ENCODE measurements at regions not wholly inside any gene's neighbourhood (a gene's known extent, or its start where the extent isn't known, plus 50 kb on each side); places are given as distances from the start of the nearest gene placed in this dataset.
A peak's percentile ranks its signal among the peaks of the same experiment; 100 is the strongest.

- TF ChIP-seq EHMT2 (IDR thresholded peaks at IDR 0.05; ENCODE audit: borderline replicate concordance, low read depth, low read length) (peak; percentile 92), CEBPG (CRISPR knock-in tag; IDR thresholded peaks at IDR 0.05) (peak; percentile 76)
Observed at GRCh38 chr14:37746140-37746832, 150.9 kb downstream of the TTC6 start (continued).

GRCh38 chr14:37753459-37753858, 158.0 kb downstream of the TTC6 start:
- BruUV-seq (replicated peaks) = no TSS peak

More at GRCh38 chr14:37753459-37753858, 158.0 kb downstream of the TTC6 start:
- intact Hi-C loops (cut with micrococcal nuclease; ENCODE audit: unreplicated experiment) = no loop called here
- Histone ChIP-seq H3K9me3 (ENCODE audit: low read length) (no peaks in the 10 kb centered on the region), H3K4me1 (ENCODE audit: insufficient read depth, low read length) (no peaks in the 10 kb centered on the region), H3K4me2 (ENCODE audit: low read depth, low read length) (no peak overlapping the region), H3K27ac (ENCODE audit: extremely low read length, insufficient read depth, low read length) (no peak overlapping the region), H3K9ac (ENCODE audit: insufficient read depth, low read depth, low read length) (no peak overlapping the region), H3K4me3 (replicated peaks in 1 of 3; ENCODE audit: insufficient read depth in 1 of 3, low read depth in 2 of 3, low read length in 3 of 3) (no peak overlapping the region), H2AFZ (ENCODE audit: low read length) (no peak overlapping the region), H3K36me3 (replicated peaks in 1 of 2; ENCODE audit: control insufficient read depth in 1 of 2, insufficient read depth in 2 of 2, low read length in 2 of 2) (no peaks in the 10 kb centered on the region), H3K79me2 (ENCODE audit: insufficient read depth, low read length) (no peaks in the 10 kb centered on the region), H3K27me3 (ENCODE audit: control insufficient read depth in 1 of 2, insufficient read depth in 2 of 2, low read length in 2 of 2) (no peaks in the 10 kb centered on the region), H4K20me1 (ENCODE audit: insufficient read depth, low read length) (no peaks in the 10 kb centered on the region)
- WGBS (ENCODE audit: low lambda C conversion rate) = 89% methylated on average over 5 of the region's 5 CpGs
- TF ChIP-seq, protein P1, sequence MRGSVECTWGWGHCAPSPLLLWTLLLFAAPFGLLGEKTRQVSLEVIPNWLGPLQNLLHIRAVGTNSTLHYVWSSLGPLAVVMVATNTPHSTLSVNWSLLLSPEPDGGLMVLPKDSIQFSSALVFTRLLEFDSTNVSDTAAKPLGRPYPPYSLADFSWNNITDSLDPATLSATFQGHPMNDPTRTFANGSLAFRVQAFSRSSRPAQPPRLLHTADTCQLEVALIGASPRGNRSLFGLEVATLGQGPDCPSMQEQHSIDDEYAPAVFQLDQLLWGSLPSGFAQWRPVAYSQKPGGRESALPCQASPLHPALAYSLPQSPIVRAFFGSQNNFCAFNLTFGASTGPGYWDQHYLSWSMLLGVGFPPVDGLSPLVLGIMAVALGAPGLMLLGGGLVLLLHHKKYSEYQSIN (CRISPR knock-in tag; IDR thresholded peaks at IDR 0.05; ENCODE audit: borderline replicate concordance) = no peak
- no peak for TF ChIP-seq ZFX (CRISPR knock-in tag; IDR thresholded peaks at IDR 0.05; ENCODE audit: low read depth)
- no peak for TF ChIP-seq CEBPB (IDR thresholded peaks at IDR 0.05; ENCODE audit: borderline replicate concordance, low read depth, low read length)
- TF ChIP-seq ZNF549 (CRISPR knock-in tag; IDR thresholded peaks at IDR 0.05) = no peak
- no peak for TF ChIP-seq MAF1 (CRISPR knock-in tag; IDR thresholded peaks at IDR 0.05; ENCODE audit: borderline replicate concordance)
- TF ChIP-seq ZNF550 (CRISPR knock-in tag; IDR thresholded peaks at IDR 0.05; ENCODE audit: borderline replicate concordance) = no peak
- TF ChIP-seq, protein P2, sequence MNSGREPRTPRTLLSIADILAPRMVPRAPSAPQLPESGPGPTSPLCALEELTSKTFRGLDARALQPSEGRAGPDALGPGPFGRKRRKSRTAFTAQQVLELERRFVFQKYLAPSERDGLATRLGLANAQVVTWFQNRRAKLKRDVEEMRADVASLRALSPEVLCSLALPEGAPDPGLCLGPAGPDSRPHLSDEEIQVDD (CRISPR knock-in tag; IDR thresholded peaks at IDR 0.05; ENCODE audit: borderline replicate concordance) = no peak
- TF ChIP-seq MED8 (CRISPR knock-in tag; IDR thresholded peaks at IDR 0.05; ENCODE audit: insufficient replicate concordance) = no peak
- no peak for TF ChIP-seq ZNF567 (CRISPR knock-in tag; IDR thresholded peaks at IDR 0.05; ENCODE audit: borderline replicate concordance)
- TF ChIP-seq HCFC1 (IDR thresholded peaks at IDR 0.05; ENCODE audit: low read depth, low read length) = no peak
- CTCF ChIA-PET (ENCODE audit: low intra/inter-chr PET ratio, low total read pairs) = no interaction called here
- DNase-seq (ENCODE audit: low spot score) = no peak
- POLR2A ChIA-PET = no interaction called here
- no peak for FAIRE-seq
- in situ Hi-C loops (cut with HindIII; ENCODE audit: extremely low pct_ligation_motif_present, low pct_unique_long_range_greater_than_20kb) = no loop called here
- no peak; the same call in 2 of the 3 replicates for ATAC-seq
